Lung (tissue), 11 donors: ENCODE measurements at regions not wholly inside any gene's neighbourhood (a gene's known extent, or its start where the extent isn't known, plus 50 kb on each side); places are given as distances from the start of the nearest gene placed in this dataset.

Experiments
- ATAC-seq: fragments of 200-7000 bp; cut with Tn5 transposase; one replicate; pipeline ENCODE4 v1.9.1; 2020; ENCODE audit warnings: moderate number of reproducible peaks; ENCODE audit not compliant: insufficient read depth, low FRiP score
- DNase-seq, 3 donors: peaks; one replicate each; pipeline ENCODE4 v3.0.0-alpha.2; 2013 to 2017
- H3K27ac ChIP-seq, 2 donors: one replicate each; pipeline ENCODE4 v1.5.1; 2013; ENCODE audit warnings: mild to moderate bottlenecking in 2 of 2, moderate library complexity in 2 of 2, control low read depth in 1 of 2, inconsistent platforms in 1 of 2, low read depth in 1 of 2, low read length in 1 of 2
- H3K27me3 ChIP-seq, 3 donors: one replicate each; pipeline ENCODE4 v1.5.1; 2013; ENCODE audit warnings: low read length in 2 of 3; ENCODE audit not compliant: control insufficient read depth in 3 of 3, insufficient read depth in 3 of 3
- H3K36me3 ChIP-seq, 4 donors: one replicate each; pipeline ENCODE4 v1.5.1; 2013; ENCODE audit warnings: low read length in 4 of 4, mild to moderate bottlenecking in 1 of 4, moderate library complexity in 1 of 4; ENCODE audit not compliant: control insufficient read depth in 4 of 4, insufficient read depth in 4 of 4
- H3K4me1 ChIP-seq, 5 donors: one replicate each; pipeline ENCODE4 v1.5.1; 2013; ENCODE audit warnings: low read length in 5 of 5, mild to moderate bottlenecking in 2 of 5, moderate library complexity in 1 of 5; ENCODE audit not compliant: control insufficient read depth in 5 of 5, insufficient read depth in 5 of 5
- H3K4me3 ChIP-seq: one replicate; pipeline ENCODE4 v1.5.1; 2013; ENCODE audit warnings: mild to moderate bottlenecking, control low read depth, moderate library complexity
- H3K9ac ChIP-seq, 2 donors: one replicate each; pipeline ENCODE4 v1.5.1; 2013; ENCODE audit warnings: low read length in 2 of 2, control low read depth in 1 of 2; ENCODE audit not compliant: insufficient read depth in 1 of 2
- H3K9me3 ChIP-seq, 4 donors: one replicate each; pipeline ENCODE4 v1.5.1; 2013; ENCODE audit warnings: low read length in 3 of 4, mild to moderate bottlenecking in 1 of 4, moderate library complexity in 1 of 4; ENCODE audit not compliant: control insufficient read depth in 4 of 4, insufficient read depth in 3 of 4
- WGBS, 2 donors: extraction: QIAGEN DNeasy Blood & Tissue Kit; methylation state at CpG; one replicate each; pipeline ENCODE4 v1.1.7; 2013; 5-methylcytosine and 5-hydroxymethylcytosine counted together
- TF ChIP-seq, protein P1 (sequence below): IDR thresholded peaks from 2 replicates; pipeline ENCODE4 v1.5.1; 2012; ENCODE audit warnings: mild to moderate bottlenecking; ENCODE audit errors: control extremely low read depth, extremely low read depth
- donor health status: control.
- donor health status: control.
- donor health status: Bipolar disorder and iron deficiency.
- donor health status: healthy.
- donor health status: DM: yes; HTN: yes; CAD: no.

- H3K9me3 ChIP-seq = no peaks in the 10 kb centered on the region
- no peaks in the 10 kb centered on the region for H3K36me3 ChIP-seq
- 11 to 26% methylated on average over 1 of the region's 1 CpG for WGBS, 2 donors
- H3K4me3 ChIP-seq = no peak overlapping the region
- DNase-seq = peak in 2 of 3 donors; percentile 6 to 15
- ATAC-seq = peak; percentile 53
- no peak overlapping the region for H3K9ac ChIP-seq
- no peak overlapping the region for H3K27ac ChIP-seq
- no peaks in the 10 kb centered on the region for H3K4me1 ChIP-seq
- TF ChIP-seq, protein P1, sequence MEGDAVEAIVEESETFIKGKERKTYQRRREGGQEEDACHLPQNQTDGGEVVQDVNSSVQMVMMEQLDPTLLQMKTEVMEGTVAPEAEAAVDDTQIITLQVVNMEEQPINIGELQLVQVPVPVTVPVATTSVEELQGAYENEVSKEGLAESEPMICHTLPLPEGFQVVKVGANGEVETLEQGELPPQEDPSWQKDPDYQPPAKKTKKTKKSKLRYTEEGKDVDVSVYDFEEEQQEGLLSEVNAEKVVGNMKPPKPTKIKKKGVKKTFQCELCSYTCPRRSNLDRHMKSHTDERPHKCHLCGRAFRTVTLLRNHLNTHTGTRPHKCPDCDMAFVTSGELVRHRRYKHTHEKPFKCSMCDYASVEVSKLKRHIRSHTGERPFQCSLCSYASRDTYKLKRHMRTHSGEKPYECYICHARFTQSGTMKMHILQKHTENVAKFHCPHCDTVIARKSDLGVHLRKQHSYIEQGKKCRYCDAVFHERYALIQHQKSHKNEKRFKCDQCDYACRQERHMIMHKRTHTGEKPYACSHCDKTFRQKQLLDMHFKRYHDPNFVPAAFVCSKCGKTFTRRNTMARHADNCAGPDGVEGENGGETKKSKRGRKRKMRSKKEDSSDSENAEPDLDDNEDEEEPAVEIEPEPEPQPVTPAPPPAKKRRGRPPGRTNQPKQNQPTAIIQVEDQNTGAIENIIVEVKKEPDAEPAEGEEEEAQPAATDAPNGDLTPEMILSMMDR = no peak
- no peaks in the 10 kb centered on the region for H3K27me3 ChIP-seq
These were observed 160.1 kb downstream of the COX18 start for GRCh38 chr4:72909461-72909860.

GRCh38 chr4:72902354-72902753 lies 167.2 kb downstream of the COX18 start:
- no peaks in the 10 kb centered on the region for H3K27me3 ChIP-seq
- TF ChIP-seq, protein P1 = no peak
- H3K27ac ChIP-seq = no peak overlapping the region
- no peak overlapping the region for H3K4me3 ChIP-seq
- peaks cover 0 to 2% (median 0%) of the 10 kb centered on the region in 4 donors for H3K9me3 ChIP-seq
- no peaks in the 10 kb centered on the region for H3K36me3 ChIP-seq
- no peak overlapping the region for H3K9ac ChIP-seq
- WGBS, 2 donors = 0 to 94% methylated on average over 1 of the region's 1 CpG
- no peak for DNase-seq
- H3K4me1 ChIP-seq = no peaks in the 10 kb centered on the region
- no peak for ATAC-seq

DNA sequence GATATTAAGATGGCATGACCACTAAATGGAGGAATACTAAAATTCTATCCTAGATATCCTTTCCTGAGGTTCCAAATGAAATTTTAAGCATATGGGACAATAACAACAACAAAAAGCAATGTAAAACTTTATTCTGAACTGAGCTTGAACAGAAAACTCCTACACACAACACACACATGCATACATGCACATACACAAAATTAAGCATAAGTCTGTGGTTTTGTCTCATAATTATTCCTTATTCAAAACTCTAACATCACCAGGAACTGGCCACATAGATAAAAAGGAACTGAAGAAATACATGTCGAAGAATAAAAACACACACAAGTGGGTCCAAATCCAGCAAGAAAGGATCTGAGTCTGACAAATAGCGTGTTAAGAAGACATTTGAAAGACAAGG lies 168.0 kb downstream of the COX18 start:
- 47 to 73% methylated on average over 2 of the region's 2 CpGs for WGBS, 2 donors
- Histone ChIP-seq H3K9ac (no peak overlapping the region), H3K4me3 (no peak overlapping the region), H3K9me3 (peaks cover 0 to 2% (median 0%) of the 10 kb centered on the region in 4 donors), H3K27me3 (no peaks in the 10 kb centered on the region), H3K4me1 (no peaks in the 10 kb centered on the region), H3K36me3 (no peaks in the 10 kb centered on the region), H3K27ac (no peak overlapping the region)
- ATAC-seq (no peak), DNase-seq (no peak)
- TF ChIP-seq, protein P1 = no peak

GRCh38 chr4:72900952-72901351 lies 168.6 kb downstream of the COX18 start:
- H3K9me3 ChIP-seq = peaks cover 0 to 2% (median 0%) of the 10 kb centered on the region in 4 donors
- no peak overlapping the region for H3K4me3 ChIP-seq
- no peak for DNase-seq
- no peak overlapping the region for H3K27ac ChIP-seq
- no peak for ATAC-seq
- 58 to 74% methylated on average over 2 of the region's 2 CpGs for WGBS, 2 donors
- no peaks in the 10 kb centered on the region for H3K27me3 ChIP-seq
- H3K4me1 ChIP-seq = no peaks in the 10 kb centered on the region
- no peaks in the 10 kb centered on the region for H3K36me3 ChIP-seq
- no peak overlapping the region for H3K9ac ChIP-seq
- TF ChIP-seq, protein P1 = no peak
